ENCODE measurements at regions not wholly inside any gene's neighbourhood (a gene's known extent, or its start where the extent isn't known, plus 50 kb on each side); places are given as distances from the start of the nearest gene placed in this dataset.

DNA sequence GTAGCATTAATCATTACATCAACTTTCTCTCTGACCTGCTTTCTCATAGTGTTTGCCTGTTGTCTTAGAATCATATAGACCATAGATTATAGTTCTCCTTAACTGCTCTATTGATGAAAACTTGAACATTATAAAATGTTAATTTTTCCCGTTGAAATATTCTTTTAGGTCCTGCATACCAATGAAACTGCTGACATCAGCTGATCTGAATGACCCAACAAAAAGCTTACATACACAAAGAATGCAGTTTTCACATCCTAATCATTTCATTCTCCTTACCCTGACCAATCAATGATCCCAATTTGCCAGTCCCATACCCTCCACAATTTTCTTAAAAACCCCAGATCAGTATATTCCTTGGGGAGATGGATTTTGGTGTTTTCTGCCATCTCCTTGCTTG is 302.9 kb upstream of the MBL2 start:
- Mint-ChIP-seq H3K27ac (no peak overlapping the region), H3K4me1 (no peaks in the 10 kb centered on the region), H3K4me3 (no peak overlapping the region), H3K9me3 (peaks cover 2 to 24% (median 7%) of the 10 kb centered on the region in 7 donors), H3K36me3 (no peaks in the 10 kb centered on the region), H3K27me3 (no peaks in the 10 kb centered on the region)
- no peaks in the 10 kb centered on the region for H3K27me3 ChIP-seq (ENCODE audit: control insufficient read depth, insufficient read depth, low read length)
- ATAC-seq (ENCODE audit: low read depth in 2 of 2) = no peak
- no peak for DNase-seq
- no peaks in the 10 kb centered on the region for H3K36me3 ChIP-seq (ENCODE audit: control insufficient read depth, insufficient read depth, low read length)
- peaks cover 4 to 6% of the 10 kb centered on the region in 2 experiments for H3K9me3 ChIP-seq (ENCODE audit: control insufficient read depth in 2 of 2, low read length in 2 of 2)
- H3K4me3 ChIP-seq (ENCODE audit: low read depth, low read length) = no peak overlapping the region
- H3K4me1 ChIP-seq (ENCODE audit: control insufficient read depth, insufficient read depth, low read length, poor library complexity, severe bottlenecking) = no peaks in the 10 kb centered on the region
- H3K27ac ChIP-seq (ENCODE audit: insufficient read depth, low read length, poor library complexity, severe bottlenecking) = no peak overlapping the region

DNA sequence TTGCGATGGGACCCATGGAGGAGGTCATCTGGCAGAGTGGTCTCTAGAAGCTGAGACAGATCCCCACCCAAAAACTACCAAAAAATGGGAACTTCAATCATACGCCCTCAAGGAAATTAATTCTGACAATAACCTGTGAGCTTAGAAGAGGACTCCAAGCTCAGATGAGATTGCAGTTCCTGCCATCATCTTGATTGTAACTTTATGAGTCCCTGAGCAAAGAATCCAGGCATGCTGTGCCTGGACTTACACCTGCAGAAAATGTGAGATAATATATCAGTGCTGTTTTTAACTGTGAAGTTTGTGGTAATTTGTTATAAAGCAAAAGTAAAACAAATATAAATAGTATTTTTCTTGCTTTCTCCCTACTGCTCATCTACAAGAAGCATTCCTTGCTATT is 299.6 kb upstream of the MBL2 start:
- Histone ChIP-seq H3K27me3 (ENCODE audit: control insufficient read depth, insufficient read depth, low read length) (no peaks in the 10 kb centered on the region), H3K27ac (ENCODE audit: insufficient read depth, low read length, poor library complexity, severe bottlenecking) (no peak overlapping the region), H3K4me1 (ENCODE audit: control insufficient read depth, insufficient read depth, low read length, poor library complexity, severe bottlenecking) (no peaks in the 10 kb centered on the region), H3K4me3 (ENCODE audit: low read depth, low read length) (no peak overlapping the region), H3K36me3 (ENCODE audit: control insufficient read depth, insufficient read depth, low read length) (no peaks in the 10 kb centered on the region), H3K9me3 (ENCODE audit: control insufficient read depth in 2 of 2, low read length in 2 of 2) (peaks cover 4 to 11% of the 10 kb centered on the region in 2 experiments)
- Mint-ChIP-seq H3K27me3 (no peaks in the 10 kb centered on the region), H3K4me1 (no peaks in the 10 kb centered on the region), H3K36me3 (no peaks in the 10 kb centered on the region), H3K4me3 (no peak overlapping the region), H3K9me3 (peaks cover 0 to 19% (median 7%) of the 10 kb centered on the region in 7 donors), H3K27ac (no peak overlapping the region)
- no peak for DNase-seq
- ATAC-seq (ENCODE audit: low read depth in 2 of 2) = no peak

DNA sequence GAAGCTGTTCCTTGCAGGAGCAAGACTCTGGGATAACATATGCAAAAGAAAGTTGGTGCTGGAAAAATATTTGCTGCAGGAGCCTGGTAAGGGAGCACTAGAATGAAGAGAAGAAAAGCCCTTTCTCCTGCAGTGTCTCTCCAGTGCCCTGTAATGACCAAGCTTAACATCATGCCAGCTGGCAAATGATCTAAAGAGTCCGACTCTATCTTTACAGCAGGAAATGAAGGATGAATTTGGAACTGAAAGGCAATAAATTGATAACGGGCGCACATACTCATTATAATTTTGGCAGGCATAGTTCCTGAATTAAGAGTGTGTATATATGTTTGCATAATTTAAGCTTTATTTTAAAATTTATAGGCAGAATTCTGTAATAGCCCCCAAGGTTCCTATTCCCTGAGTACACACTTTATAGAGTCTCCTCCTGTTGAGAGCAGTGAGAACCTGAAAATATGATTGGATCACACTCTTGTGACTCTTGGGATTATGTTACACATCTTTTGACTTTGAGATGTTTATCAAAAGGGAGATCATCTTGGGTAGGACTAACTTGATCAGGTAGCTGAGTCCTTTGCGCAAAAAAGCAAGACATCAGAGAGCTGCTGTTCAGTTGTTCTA is 299.0 kb upstream of the MBL2 start:
- H3K27me3 ChIP-seq (ENCODE audit: control insufficient read depth, insufficient read depth, low read length) = no peaks in the 10 kb centered on the region
- no peak overlapping the region for H3K27ac ChIP-seq (ENCODE audit: insufficient read depth, low read length, poor library complexity, severe bottlenecking)

DNA sequence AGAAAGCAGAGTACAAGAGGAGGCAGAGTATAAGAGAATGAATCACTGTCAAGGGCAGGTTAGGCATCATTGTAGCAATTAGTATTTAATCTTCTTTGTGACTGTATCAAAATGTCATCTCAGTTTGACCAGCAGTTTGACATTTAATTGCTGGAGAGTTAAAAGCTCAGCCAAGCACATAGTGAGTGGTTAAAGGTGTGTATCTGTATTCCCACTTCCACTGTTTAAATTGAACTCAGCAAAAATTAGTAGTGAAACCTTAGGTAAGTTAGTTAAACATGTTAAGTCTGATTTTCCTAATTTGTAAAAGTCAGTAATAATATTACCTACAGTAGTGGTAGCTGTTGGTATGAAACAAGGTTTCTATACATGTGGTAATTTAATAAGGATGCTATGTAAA is 296.4 kb upstream of the MBL2 start:
- H3K27me3 Mint-ChIP-seq = no peaks in the 10 kb centered on the region
- peaks cover 0 to 19% (median 6%) of the 10 kb centered on the region in 7 donors for H3K9me3 Mint-ChIP-seq
- no peaks in the 10 kb centered on the region for H3K4me1 Mint-ChIP-seq
- H3K4me3 ChIP-seq (ENCODE audit: low read depth, low read length) = no peak overlapping the region
- peaks cover 4 to 5% of the 10 kb centered on the region in 2 experiments for H3K9me3 ChIP-seq (ENCODE audit: control insufficient read depth in 2 of 2, low read length in 2 of 2)
- DNase-seq (no peak), ATAC-seq (ENCODE audit: low read depth in 2 of 2) (no peak)
- no peaks in the 10 kb centered on the region for H3K4me1 ChIP-seq (ENCODE audit: control insufficient read depth, insufficient read depth, low read length, poor library complexity, severe bottlenecking)
- H3K36me3 Mint-ChIP-seq = no peaks in the 10 kb centered on the region
- no peak overlapping the region for H3K4me3 Mint-ChIP-seq
- H3K36me3 ChIP-seq (ENCODE audit: control insufficient read depth, insufficient read depth, low read length) = no peaks in the 10 kb centered on the region
- H3K27me3 ChIP-seq (ENCODE audit: control insufficient read depth, insufficient read depth, low read length) = no peaks in the 10 kb centered on the region
- no peak overlapping the region for H3K27ac Mint-ChIP-seq
- H3K27ac ChIP-seq (ENCODE audit: insufficient read depth, low read length, poor library complexity, severe bottlenecking) = no peak overlapping the region

More for the DNA sequence above, 299.0 kb upstream of the MBL2 start:
- H3K36me3 ChIP-seq (ENCODE audit: control insufficient read depth, insufficient read depth, low read length) = no peaks in the 10 kb centered on the region
- Mint-ChIP-seq H3K36me3 (no peaks in the 10 kb centered on the region), H3K9me3 (peaks cover 0 to 19% (median 8%) of the 10 kb centered on the region in 7 donors), H3K27me3 (no peaks in the 10 kb centered on the region), H3K4me1 (no peaks in the 10 kb centered on the region), H3K27ac (no peak overlapping the region), H3K4me3 (no peak overlapping the region)
- no peak overlapping the region for H3K4me3 ChIP-seq (ENCODE audit: low read depth, low read length)
- peaks cover 4 to 11% of the 10 kb centered on the region in 2 experiments for H3K9me3 ChIP-seq (ENCODE audit: control insufficient read depth in 2 of 2, low read length in 2 of 2)
- no peak for DNase-seq
- ATAC-seq (ENCODE audit: low read depth in 2 of 2) = no peak
- H3K4me1 ChIP-seq (ENCODE audit: control insufficient read depth, insufficient read depth, low read length, poor library complexity, severe bottlenecking) = no peaks in the 10 kb centered on the region

DNA sequence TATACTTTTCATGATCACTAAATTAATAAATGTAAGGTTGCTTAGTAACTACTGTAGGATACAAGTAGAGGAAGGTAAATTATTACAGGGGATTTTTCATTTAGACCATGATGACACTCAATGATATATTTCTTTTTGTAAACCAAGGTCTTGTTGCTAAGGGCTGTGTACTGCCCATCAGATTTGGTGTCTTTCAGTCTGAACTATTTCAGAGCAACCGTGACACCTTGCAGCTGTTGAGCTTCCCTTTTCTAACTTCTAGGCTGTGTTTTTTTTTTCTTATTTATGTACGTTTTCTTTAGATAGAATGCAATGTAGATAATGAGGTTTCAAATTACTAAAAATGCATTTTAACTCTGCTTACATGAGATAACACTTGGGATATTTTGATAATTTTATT is 292.0 kb upstream of the MBL2 start:
- H3K9me3 Mint-ChIP-seq = peaks cover 5 to 35% (median 11%) of the 10 kb centered on the region in 7 donors
- no peak overlapping the region for H3K4me3 Mint-ChIP-seq
- H3K9me3 ChIP-seq (ENCODE audit: control insufficient read depth in 2 of 2, low read length in 2 of 2) = peaks cover 0 to 5% of the 10 kb centered on the region in 2 experiments
- ATAC-seq (ENCODE audit: low read depth in 2 of 2) (no peak), DNase-seq (no peak)
- H3K4me1 Mint-ChIP-seq = no peaks in the 10 kb centered on the region
- no peaks in the 10 kb centered on the region for H3K27me3 ChIP-seq (ENCODE audit: control insufficient read depth, insufficient read depth, low read length)
- H3K27me3 Mint-ChIP-seq = no peaks in the 10 kb centered on the region
- no peaks in the 10 kb centered on the region for H3K36me3 Mint-ChIP-seq
- H3K36me3 ChIP-seq (ENCODE audit: control insufficient read depth, insufficient read depth, low read length) = no peaks in the 10 kb centered on the region
- no peaks in the 10 kb centered on the region for H3K4me1 ChIP-seq (ENCODE audit: control insufficient read depth, insufficient read depth, low read length, poor library complexity, severe bottlenecking)
- no peak overlapping the region for H3K27ac Mint-ChIP-seq
- no peak overlapping the region for H3K4me3 ChIP-seq (ENCODE audit: low read depth, low read length)
- H3K27ac ChIP-seq (ENCODE audit: insufficient read depth, low read length, poor library complexity, severe bottlenecking) = no peak overlapping the region

DNA sequence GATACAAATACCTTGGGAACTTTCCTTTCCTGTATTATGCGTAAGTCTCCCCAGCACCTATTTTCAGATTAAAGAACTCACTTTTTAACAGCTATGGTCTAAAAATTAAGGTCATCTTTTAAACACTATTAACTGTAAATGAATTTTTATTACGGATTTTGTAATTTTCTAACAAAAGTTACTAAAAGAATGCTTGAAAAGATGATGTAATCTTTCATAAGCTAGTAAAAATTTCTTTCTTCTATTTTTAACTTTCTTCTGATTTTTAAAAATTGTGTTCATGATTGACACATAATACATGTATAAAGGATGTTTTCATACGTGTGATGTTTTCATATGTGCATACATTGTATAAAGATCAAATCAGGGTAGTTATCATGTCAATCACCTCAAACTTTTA is 291.2 kb upstream of the MBL2 start:
- ATAC-seq (ENCODE audit: low read depth in 2 of 2) (no peak), DNase-seq (no peak)
- Mint-ChIP-seq H3K36me3 (no peaks in the 10 kb centered on the region), H3K9me3 (peaks cover 5 to 35% (median 10%) of the 10 kb centered on the region in 7 donors), H3K27me3 (no peaks in the 10 kb centered on the region), H3K4me3 (no peak overlapping the region), H3K4me1 (no peaks in the 10 kb centered on the region), H3K27ac (no peak overlapping the region)
- H3K27me3 ChIP-seq (ENCODE audit: control insufficient read depth, insufficient read depth, low read length) = no peaks in the 10 kb centered on the region
- H3K36me3 ChIP-seq (ENCODE audit: control insufficient read depth, insufficient read depth, low read length) = no peaks in the 10 kb centered on the region
- H3K4me3 ChIP-seq (ENCODE audit: low read depth, low read length) = no peak overlapping the region
- no peaks in the 10 kb centered on the region for H3K4me1 ChIP-seq (ENCODE audit: control insufficient read depth, insufficient read depth, low read length, poor library complexity, severe bottlenecking)
- peaks cover 0 to 5% of the 10 kb centered on the region in 2 experiments for H3K9me3 ChIP-seq (ENCODE audit: control insufficient read depth in 2 of 2, low read length in 2 of 2)
- H3K27ac ChIP-seq (ENCODE audit: insufficient read depth, low read length, poor library complexity, severe bottlenecking) = no peak overlapping the region

DNA sequence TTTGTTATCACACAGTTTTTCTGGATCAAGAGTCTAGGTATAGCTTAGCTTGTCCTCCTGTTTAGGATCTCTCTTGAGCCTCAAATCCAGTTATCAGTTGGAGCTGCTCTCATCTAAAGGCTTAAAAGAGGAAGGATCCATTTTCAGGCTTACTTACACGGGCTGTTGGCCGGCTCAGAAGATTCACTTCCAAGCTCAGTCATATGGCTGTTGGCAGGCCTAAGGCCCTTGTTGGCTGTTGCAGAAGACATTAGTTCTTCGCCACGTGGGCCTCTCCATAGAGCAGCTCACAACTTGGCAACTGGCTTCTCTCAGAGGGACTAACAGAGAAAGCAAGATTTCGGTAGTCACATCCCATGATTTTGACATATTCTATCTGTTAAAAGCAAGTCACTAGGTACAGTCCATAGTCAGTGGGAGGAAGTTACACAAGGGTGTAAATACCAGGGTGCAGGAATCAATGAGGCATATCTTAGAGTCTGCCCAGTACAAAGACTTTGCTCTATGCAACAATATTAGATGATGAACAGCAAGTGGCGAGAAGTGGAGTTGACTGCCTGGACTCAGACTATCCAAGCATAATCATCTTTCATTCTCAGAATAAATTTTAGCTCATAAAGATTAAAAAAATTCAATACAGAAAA is 280.1 kb upstream of the MBL2 start:
- no peaks in the 10 kb centered on the region for H3K36me3 Mint-ChIP-seq
- no peak overlapping the region for H3K27ac Mint-ChIP-seq
- H3K4me1 Mint-ChIP-seq = no peaks in the 10 kb centered on the region
- ATAC-seq (ENCODE audit: low read depth in 2 of 2) = no peak
- no peaks in the 10 kb centered on the region for H3K27me3 ChIP-seq (ENCODE audit: control insufficient read depth, insufficient read depth, low read length)
- no peaks in the 10 kb centered on the region for H3K36me3 ChIP-seq (ENCODE audit: control insufficient read depth, insufficient read depth, low read length)
- no peaks in the 10 kb centered on the region for H3K9me3 ChIP-seq (ENCODE audit: control insufficient read depth in 2 of 2, low read length in 2 of 2)
- H3K4me1 ChIP-seq (ENCODE audit: control insufficient read depth, insufficient read depth, low read length, poor library complexity, severe bottlenecking) = no peaks in the 10 kb centered on the region
- DNase-seq = no peak
- H3K27ac ChIP-seq (ENCODE audit: insufficient read depth, low read length, poor library complexity, severe bottlenecking) = no peak overlapping the region
- H3K4me3 Mint-ChIP-seq = no peak overlapping the region
- no peak overlapping the region for H3K4me3 ChIP-seq (ENCODE audit: low read depth, low read length)
- no peaks in the 10 kb centered on the region for H3K27me3 Mint-ChIP-seq
- H3K9me3 Mint-ChIP-seq = peaks cover 0 to 16% (median 9%) of the 10 kb centered on the region in 7 donors

DNA sequence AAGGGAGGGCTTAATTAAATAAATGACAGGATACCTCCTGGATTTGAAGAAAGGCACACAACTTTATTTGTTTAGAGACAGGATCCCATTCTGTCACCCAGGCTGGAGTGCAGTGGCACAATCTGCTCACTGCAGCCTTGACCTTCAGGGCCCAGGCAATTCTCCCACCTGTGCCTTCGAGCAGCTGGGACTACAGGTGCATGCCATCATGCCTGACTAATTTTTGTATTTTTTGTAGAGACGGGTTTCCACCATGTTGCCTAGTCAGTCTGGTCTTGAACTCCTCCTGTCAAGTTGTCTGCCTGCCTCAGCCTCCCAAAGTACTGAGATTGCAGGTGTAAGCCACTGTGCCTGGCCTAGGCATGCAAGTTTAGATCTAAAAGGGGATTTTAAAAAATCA is 272.7 kb upstream of the MBL2 start:
- Mint-ChIP-seq H3K4me3 (no peak overlapping the region), H3K9me3 (peaks cover 0 to 14% (median 3%) of the 10 kb centered on the region in 7 donors), H3K36me3 (no peaks in the 10 kb centered on the region), H3K27me3 (no peaks in the 10 kb centered on the region), H3K27ac (no peak overlapping the region), H3K4me1 (no peaks in the 10 kb centered on the region)
- Histone ChIP-seq H3K4me1 (ENCODE audit: control insufficient read depth, insufficient read depth, low read length, poor library complexity, severe bottlenecking) (no peaks in the 10 kb centered on the region), H3K27ac (ENCODE audit: insufficient read depth, low read length, poor library complexity, severe bottlenecking) (no peak overlapping the region), H3K27me3 (ENCODE audit: control insufficient read depth, insufficient read depth, low read length) (no peaks in the 10 kb centered on the region), H3K9me3 (ENCODE audit: control insufficient read depth in 2 of 2, low read length in 2 of 2) (no peaks in the 10 kb centered on the region), H3K36me3 (ENCODE audit: control insufficient read depth, insufficient read depth, low read length) (no peaks in the 10 kb centered on the region), H3K4me3 (ENCODE audit: low read depth, low read length) (no peak overlapping the region)
- ATAC-seq (ENCODE audit: low read depth in 2 of 2) (no peak), DNase-seq (no peak)
